ENCODE measurements at regions not wholly inside any gene's neighbourhood (a gene's known extent, or its start where the extent isn't known, plus 50 kb on each side); places are given as distances from the start of the nearest gene placed in this dataset.
"Not testable (repeated sequence)": the region's sequence is repeated elsewhere in the genome, so short reads cannot be mapped to it uniquely, and the experiment has no call there.

DNA sequence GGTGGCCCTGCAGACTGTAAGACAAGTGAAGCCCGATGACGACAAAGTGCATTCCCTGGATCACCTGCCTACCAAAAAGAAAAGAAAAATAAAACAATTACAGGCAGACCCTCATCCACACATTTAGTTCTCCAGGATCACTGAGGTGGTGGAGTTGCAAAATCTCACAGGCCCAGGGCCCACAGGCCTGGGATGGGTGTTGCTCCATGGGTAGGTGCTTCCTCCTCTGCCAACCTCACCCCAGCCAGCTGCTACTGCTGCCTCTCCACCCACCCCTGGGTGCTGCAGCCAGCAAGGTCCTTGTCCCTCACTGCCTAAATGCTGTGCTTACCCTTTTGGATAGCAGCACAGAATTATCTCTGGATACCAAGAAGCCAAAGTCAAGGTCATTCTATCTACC is 146.4 kb upstream of the GALNT2 start:
- DNase-seq (ENCODE audit: low spot score) = no peak

DNA sequence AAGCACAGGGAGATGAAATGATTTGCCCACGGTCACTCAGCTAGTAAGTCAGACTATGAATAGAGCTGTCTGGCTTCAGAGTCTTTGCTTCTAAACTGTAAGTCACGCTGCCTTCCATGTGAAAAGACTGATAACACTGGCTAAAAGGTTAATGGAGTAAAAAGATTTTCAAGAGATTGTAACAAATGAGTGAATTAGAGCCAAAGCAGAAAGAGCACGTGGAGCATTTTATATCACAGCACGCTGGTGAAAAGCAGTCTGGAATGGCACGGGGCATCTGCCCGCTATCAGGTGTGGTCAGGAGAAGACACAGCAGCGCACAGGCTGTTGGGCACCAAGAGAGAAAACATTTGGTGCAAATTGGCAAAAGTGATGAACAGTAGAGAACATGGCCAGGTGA is 144.8 kb upstream of the GALNT2 start:
- DNase-seq (ENCODE audit: low spot score) = no peak

DNA sequence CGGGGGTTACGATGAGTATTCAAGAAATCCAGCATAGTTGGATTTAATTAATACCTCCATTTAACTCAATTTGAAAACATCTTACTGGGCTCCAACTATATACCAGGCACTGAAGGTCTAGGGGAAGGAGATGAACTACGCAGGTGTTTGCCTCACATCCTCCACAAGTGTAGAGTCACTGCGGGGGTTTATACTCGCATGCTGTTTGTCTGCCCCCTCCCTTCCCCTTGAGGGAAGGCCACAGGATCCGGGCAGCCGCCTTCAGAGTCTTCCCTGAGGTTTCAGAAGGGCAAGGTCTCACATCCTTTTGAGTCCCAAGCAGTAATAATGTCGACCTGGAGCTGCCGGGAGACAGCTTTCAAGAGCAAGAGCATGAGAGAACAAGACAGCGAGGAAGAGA is 142.4 kb upstream of the GALNT2 start:
- DNase-seq (ENCODE audit: low spot score) = no peak

DNA sequence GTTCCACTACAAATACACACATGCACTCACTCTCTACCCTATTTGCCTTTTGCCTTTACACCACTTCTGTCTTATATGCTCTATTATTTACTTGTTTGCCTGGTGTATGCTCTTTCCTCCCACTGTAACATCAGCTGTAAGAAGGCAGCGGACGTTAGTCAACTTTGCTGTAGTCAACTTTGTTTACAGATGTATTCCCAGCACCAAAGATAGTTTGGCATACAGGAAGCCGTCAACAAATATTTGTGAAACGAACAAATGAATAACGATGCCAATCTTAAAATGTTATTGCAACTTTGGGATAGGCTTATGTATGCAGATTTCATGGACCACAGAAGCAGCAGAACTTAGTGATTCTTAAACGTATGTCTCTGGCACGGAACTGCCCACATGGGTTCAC is 138.3 kb upstream of the GALNT2 start:
- DNase-seq (ENCODE audit: low spot score) = no peak

DNA sequence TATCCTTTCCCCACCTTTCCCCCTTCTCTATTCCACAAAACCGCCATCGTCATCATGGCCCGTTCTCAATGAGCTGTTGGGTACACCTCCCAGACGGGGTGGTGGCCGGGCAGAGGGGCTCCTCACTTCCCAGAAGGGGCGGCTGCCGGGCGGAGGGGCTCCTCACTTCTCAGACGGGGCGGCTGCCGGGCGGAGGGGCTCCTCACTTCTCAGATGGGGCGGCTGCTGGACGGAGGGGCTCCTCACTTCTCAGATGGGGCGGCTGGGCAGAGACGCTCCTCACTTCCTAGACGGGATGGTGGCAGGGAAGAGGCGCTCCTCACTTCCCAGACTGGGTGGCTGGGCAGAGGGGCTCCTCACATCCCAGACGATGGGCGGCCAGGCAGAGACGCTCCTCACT is 135.3 kb upstream of the GALNT2 start:
- not testable (repeated sequence) for DNase-seq (ENCODE audit: low spot score)

DNA sequence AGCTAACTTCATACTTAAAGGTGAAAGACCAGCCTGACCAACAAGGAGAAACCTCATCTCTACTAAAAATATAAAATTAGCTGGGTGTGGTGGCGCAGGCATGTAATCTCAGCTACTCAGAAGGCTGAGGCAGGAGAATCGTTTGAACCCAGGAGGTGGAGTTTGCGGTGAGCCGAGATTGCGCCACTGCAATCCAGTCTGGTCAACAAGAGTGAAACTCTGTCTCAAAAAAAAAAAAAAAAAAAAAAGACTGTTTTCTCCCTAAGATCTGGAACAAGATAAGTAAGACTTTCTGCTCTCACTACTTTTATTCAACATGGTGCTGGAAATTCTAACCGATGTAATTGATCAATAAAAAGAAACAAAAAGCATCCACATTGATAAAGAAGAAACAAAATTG is 131.9 kb upstream of the GALNT2 start:
- peak; percentile 37 for DNase-seq (ENCODE audit: low spot score)

DNA sequence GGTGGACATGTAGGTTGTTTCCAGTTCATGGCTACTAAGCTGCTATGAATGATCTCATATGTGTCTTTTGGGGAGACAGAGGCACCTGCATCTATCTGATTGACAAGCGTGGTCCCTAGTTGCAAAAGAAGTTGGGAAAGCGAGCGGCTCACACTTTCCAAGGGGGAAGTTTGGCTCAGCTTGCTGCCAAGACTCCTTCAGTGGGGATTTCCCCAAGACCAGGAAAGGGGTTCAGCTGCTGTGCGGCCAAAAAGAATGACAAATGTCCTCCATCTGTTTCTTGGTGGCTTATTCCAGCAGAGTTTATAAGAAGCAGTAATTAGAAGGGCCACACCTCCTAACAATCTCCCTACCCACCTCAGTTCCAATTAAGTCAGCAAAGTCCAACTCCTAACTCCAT is 128.5 kb upstream of the GALNT2 start:
- DNase-seq (ENCODE audit: low spot score) = no peak

DNA sequence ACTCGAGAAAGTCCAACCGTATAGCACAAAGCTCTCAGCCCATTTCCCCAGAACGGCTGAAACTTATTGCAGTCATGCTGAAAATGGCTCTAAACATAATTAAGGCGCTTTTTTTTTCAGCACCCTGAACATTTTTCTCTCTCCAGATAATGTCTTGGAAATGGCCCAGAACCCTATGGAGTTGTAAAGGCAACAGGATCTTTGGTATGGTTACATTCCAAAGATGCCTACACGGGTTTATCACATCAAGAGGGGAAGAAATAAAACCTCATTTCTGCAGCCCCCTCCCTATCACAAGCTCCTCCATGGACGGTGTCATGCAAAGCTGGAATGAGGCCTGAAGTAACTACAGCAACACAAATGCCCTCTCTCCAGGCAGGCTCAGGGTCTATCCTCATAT is 126.4 kb upstream of the GALNT2 start:
- peak; percentile 34 for DNase-seq (ENCODE audit: low spot score)

DNA sequence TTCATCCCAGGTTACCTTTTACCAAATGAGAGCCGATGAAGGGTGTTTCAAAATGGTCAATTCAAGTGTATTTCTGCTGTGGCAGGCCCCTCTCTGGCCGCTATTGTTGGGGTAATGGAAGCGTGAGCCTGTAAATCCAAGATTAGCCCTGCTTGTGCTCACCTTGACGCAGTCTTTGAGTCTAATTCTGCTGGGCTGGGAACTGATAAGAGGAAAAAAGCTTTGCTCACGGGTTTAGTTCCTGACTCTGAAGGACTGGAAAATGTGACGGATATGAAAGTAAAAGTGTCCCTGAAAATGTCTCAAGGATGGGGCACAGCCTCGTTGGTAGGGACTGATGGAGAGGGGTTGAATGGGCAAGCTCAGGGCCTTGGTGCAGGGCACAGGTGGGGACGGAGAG is 125.9 kb upstream of the GALNT2 start:
- DNase-seq (ENCODE audit: low spot score) = no peak

DNA sequence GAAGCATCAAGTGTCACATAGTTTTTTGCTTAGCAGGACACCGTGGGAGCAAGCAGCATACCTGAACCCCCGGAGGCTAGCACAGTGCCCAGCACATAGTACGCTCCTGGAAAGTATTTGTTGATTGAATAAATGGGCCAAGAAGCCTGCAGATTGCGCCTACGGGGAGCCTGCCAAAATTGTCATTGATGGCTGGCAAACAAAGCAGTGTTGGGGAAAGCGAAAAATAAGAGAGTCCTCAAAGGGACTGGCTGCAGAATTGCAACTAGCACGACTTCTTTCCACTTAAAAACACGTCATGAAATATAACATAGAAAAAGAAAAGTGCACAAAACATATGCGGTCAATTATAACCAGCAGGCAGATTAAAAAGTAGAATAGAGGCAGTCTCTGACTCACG is 125.2 kb upstream of the GALNT2 start:
- no peak for DNase-seq (ENCODE audit: low spot score)

DNA sequence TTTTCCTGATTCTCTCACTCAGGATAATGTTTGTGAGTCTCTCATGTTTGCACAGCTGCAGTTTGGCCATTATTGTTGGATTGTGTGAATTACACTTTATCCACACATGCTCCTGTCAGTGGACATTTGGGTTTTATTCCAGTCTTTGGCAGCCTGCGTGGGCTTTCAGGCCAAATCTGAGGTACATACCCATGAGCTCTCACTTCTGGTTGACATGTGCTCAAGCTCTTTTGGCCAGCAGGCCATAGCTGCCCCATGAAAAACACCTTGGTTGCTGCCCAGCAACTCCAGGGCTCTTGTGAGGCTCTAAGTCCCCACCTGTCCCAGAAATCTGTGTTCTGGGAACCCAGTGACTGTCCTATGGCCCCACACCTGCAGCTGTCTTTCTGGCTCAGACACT is 124.5 kb upstream of the GALNT2 start:
- DNase-seq (ENCODE audit: low spot score) = no peak

DNA sequence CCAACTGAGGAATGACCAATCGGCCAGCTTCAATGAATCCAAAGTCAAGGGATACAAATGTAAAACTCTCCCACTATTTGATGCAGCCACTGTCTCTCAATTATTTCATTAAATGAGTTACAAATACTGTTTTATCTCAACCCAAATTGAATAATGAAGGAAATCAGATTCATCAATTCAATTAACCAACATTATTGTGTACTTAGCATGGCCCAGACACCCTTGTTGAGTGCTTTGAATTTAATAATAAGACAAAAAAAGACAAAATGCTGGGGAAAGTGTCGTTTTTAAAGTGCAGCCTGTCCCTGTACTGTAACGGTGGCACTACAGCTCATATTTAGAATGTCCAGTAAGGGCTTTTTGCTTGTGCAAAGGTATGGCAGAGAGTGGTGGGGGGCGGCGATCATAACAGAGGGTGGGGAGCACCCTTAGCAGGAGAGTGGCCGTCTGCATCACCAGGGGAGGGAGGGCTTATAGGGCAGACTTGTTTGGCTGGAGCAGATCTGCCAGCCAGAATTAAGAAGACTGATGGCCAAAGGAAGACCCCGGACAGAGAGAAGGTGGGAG is 123.8 kb upstream of the GALNT2 start:
- DNase-seq (ENCODE audit: low spot score) = no peak

DNA sequence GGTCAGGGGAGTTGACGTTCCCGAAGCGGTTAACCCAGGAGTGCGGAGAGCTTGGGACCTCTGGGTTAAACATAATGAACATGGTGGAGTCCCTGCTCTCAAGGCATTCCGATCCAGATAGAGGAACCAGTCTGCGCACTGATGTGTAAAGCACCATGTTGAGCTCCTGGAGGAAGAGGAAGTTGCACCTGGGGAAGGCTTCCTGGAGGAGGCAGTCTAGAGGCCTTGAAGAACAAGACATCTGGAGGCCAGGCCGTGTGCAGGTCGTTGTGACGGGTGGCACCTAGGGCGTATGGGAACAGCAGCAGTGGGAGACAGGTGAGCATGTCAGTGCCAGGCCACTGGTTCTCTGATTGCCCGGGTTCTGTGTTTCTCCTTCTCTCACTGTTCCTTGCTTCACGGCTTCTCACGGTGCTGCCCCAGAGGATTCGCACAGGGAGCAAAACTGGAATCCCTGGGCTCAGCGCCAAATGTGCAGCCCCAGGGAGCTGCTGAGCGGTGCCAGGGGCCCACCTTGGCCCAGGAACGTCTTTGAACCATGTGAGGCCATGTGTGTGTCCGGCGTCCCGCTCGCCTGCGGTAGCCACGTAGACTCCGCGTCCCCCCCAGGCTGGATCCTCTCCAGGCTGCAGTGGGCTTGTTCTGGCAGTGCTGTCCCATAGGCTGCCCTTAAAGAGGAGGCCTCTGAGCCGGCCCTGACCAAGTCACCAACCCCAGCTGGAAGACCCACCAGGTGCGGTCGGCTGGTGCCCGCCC is 122.9 kb upstream of the GALNT2 start:
- DNase-seq (ENCODE audit: low spot score) = no peak

DNA sequence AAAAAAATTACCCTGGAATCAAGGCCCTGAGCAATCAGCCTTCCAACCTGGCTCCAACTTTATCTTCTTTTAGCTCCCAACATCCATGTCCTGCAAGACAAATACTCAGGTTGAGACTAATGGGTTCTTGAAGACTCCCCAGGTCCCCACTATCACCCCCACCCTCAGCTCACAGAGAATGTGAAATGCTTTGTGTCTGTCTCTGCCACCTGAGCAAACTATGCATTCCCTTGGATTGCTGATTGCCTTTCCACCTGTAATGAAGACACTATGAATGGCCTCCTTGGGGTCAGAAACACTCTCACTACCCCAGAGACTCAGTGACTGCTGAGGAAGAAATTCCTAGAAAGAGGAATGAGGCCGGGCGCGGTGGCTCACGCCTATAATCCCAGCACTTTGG is 121.2 kb upstream of the GALNT2 start:
- DNase-seq (ENCODE audit: low spot score) = no peak

DNA sequence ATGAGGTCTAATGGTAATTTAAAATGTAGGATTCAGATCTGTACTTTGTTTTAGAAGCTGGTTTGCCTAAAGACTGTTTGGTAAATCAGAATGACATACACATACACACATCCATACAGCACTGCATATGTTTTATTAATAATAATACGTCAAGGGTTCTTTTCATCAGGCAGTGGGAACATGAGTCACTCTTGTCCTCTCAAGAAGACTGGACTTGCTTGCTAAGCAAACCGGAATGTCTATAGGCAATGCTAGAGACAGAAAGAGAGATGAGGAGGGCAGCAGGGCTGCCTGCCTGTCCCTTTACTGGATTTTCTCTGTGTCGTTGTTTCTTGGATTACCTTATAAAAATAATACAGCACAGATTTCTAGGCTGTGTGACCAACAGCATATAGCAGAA is 119.1 kb upstream of the GALNT2 start:
- DNase-seq (ENCODE audit: low spot score) = no peak

DNA sequence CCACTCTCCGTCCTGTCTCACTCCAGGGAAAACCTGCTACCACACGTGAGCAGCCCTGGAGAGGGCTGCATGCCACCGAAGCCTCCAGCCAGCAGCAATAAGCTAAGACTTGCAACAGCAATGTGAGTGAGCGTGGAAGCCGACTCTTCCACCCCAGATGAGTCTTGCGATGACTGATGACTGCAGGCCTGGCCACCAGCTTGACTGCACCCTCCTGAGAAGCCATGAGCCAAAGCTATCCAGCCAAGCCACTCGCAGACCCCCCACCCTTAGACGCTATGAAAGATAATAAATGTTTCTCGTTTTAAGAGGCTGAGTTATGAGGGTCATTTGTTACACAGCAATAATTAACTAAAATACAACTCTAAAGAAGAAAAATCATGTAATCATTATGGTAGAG is 118.6 kb upstream of the GALNT2 start:
- DNase-seq (ENCODE audit: low spot score) = no peak

DNA sequence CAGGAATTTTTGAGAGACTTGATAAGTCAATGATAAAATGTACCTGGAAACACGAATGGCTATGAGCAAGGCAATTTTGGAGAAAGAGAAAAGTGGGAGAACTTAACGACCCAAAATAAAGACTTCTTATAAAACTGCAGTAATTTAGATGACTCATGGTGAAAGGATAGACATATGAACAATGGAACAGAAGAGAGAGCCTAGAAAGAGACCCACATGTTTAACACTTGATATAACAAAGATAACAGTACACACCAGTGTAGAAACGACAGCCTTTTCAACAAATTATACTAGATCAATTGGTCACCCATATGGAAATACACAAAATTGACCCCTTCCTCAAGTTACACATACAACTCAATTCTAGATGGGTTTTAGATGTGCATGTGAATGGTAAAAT is 117.5 kb upstream of the GALNT2 start:
- no peak for DNase-seq (ENCODE audit: low spot score)

DNA sequence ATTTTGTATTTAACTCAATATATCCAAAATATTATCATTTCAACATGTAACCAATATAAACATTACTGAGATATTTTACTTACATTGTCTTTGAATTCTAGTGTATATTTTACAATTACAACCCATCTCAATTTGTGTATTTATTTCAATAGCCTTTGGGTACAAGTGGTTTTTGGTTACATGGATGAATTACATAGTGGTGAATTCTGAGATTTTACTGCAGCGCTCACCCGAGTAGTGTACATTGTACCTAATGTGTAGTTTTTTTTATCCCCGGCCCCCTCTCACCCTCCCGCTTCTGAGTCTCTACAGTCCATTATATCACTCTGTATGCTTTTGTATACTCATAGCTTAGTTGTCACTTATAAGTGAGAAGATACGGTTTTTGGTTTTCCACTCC is 117.0 kb upstream of the GALNT2 start:
- no peak for DNase-seq (ENCODE audit: low spot score)

DNA sequence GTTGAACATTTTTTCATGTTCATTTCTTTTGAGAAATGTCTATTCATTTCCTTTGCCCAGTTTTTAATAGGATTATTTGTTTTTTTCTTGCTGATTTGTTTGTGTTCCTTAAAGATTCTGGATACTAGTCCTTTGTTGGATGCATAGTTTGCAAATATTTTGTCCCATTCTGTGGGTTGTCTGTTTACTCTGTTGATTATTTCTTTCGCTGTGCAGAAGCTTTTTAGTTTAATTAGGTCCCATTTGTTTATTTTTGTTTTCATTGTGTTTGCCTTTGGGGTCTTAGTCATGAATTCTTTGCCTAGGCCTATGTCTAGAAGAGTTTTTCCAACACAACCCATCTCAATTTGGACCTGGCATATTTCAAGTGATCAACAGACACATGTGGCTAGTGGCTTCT is 116.1 kb upstream of the GALNT2 start:
- peak; percentile 21 for DNase-seq (ENCODE audit: low spot score)

DNA sequence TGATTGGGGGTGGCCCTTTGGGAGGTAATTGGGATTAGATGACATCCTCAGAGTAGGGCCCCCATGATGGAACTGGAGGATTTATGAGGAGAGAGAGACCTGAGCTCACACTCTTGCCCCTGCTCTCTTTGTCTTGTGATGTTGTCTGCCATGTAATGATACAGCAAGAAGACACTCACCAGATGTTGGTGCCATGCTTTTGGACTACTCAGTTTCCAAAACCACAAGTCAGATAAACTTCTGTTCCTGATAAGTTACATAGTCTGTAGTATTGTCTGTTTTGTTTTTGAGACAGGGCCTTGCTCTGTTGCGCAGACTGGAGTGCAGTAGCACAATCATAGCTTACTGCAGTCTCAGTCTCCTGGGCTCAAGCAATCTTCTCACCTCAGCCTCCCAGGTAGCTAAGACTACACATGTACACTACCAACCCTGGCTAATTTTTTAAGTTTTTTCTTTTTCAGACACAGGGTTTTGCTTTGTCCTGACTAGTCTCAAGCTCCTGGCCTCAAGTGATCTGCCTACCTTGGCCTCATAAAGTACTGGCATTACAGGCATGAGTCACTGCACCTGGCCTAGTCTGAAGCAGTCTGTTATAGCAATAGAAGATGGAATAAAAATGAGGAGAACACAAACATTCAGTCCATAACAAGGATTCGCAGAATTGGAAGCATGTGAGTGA is 115.0 kb upstream of the GALNT2 start:
- DNase-seq (ENCODE audit: low spot score) = no peak

DNA sequence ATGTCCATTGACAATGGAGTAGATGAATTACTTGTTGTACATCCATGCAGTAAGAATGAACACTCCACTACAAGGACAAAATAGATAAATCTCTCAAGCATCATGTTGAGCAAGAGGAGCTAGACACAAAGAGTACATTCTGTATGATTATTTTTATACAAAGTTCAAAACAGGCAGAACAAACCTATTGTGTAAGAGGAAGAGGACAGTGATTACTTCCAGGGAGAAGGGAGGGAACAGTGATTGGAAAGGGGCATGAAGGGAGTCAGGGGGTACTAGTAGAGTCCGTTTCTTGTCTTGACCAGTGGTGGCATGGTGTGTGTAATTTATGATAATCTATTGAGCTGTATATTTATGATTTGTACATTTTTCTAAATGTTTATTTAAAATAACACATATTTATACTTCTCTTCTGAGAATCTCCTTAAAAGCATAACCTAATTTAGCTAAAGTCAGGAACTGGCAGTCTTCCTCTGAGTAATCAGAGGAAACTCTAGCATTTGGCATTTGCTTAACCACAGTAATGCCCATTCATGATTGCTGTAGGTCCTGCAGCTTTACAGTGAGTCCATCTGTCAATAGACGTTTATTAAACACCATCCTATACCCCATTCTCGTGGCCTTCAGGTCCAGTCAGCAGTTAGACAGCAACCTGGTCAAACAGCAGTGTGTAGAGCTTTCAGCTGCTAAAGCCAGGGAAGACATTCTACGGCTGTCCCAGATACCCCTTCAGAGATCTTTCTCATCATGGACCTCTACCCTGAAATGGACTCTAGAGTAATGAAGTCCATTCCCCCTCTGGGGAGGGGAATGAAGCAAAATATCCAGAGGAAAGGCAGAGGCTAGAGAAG is 114.1 kb upstream of the GALNT2 start:
- peak; percentile 60 for DNase-seq (ENCODE audit: low spot score)

DNA sequence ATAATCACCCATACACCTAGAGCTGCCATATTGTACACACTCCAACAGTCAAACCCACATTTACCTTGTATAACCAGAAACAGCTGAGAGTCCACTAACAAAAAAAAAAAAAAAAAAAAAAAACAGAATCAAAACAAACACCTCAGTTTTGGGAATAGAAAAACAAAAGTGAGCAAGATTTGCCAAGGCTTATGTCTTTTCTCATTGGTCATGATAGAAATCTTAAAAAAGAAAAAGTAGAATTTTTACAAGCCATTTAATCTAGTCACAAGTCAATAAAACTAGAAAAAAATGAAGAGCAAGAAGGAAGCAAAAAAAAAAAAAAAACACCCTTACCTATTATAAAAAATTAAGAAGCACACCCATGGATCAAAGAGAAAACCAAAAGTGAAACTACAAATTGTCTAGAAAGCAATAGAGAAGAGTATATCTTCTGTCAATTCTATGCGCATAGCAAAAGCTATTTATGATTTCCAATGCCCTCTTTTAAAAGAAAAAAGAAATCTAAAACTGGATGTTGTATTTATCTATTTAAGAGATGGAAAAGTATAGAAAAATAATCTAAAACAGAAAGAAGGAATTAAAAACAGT is 113.2 kb upstream of the GALNT2 start:
- no peak for DNase-seq (ENCODE audit: low spot score)
